Spleen (tissue), 11 donors: ENCODE measurements at regions not wholly inside any gene's neighbourhood (a gene's known extent, or its start where the extent isn't known, plus 50 kb on each side); places are given as distances from the start of the nearest gene placed in this dataset.

ENCODE experiments used
- DNase-seq: peaks from one replicate; pipeline ENCODE4 v3.0.0-alpha.2; 2020
- H3K27ac ChIP-seq, 8 donors: fragments of 200-600 bp; sonication (generic) in 7 of 8; 1 replicate in 4 of 8; 2 replicates in 4 of 8; pipeline versions ENCODE4 v1.5.0 to v1.8.0; 2016 to 2021; ENCODE audit warnings: inconsistent platforms in 4 of 8, mild to moderate bottlenecking in 4 of 8, moderate library complexity in 1 of 8
- H3K27me3 ChIP-seq, 7 donors: fragments of 200-600 bp; sonication (generic) in 6 of 7; replicated peaks in 1 of 7; 1 replicate in 4 of 7; 2 replicates in 3 of 7; pipeline versions ENCODE4 v1.5.0 to v1.8.0; 2016 to 2021; ENCODE audit warnings: inconsistent platforms in 3 of 7, mild to moderate bottlenecking in 1 of 7
- H3K36me3 ChIP-seq, 6 donors: fragments of 200-600 bp; sonication (generic) in 5 of 6; 1 replicate in 4 of 6; 2 replicates in 2 of 6; pipeline versions ENCODE4 v1.5.0 to v1.8.0; 2016 to 2021; ENCODE audit warnings: inconsistent platforms in 2 of 6
- H3K4me1 ChIP-seq, 6 donors: fragments of 200-600 bp; sonication (generic) in 5 of 6; 1 replicate in 3 of 6; 2 replicates in 3 of 6; pipeline versions ENCODE4 v1.5.0 to v1.8.0; 2016 to 2021; ENCODE audit warnings: inconsistent platforms in 3 of 6
- H3K4me3 ChIP-seq, 8 donors: fragments of 200-600 bp; sonication (generic) in 7 of 8; 1 replicate in 4 of 8; 2 replicates in 4 of 8; pipeline versions ENCODE4 v1.5.0 to v1.8.0; 2016 to 2021; ENCODE audit warnings: inconsistent platforms in 4 of 8, mild to moderate bottlenecking in 4 of 8, moderate library complexity in 2 of 8
- H3K9me3 ChIP-seq, 8 donors: fragments of 200-600 bp; sonication (generic) in 7 of 8; 1 replicate in 4 of 8; 2 replicates in 4 of 8; pipeline versions ENCODE4 v1.5.0 to v1.8.0; 2016 to 2021; ENCODE audit warnings: inconsistent platforms in 4 of 8
- CTCF ChIP-seq, 11 experiments: fragments of 200-600 bp in 7 of 11; fragments of 450-650 bp in 4 of 11; sonication (generic) in 4 of 11; IDR thresholded peaks in 8 of 11; conservative IDR thresholded peaks in 3 of 11; 1 replicate in 7 of 11; 2 replicates in 4 of 11; pipeline versions ENCODE4 v1.4.0 to v1.8.0; 2016 to 2021; ENCODE audit warnings: antibody characterized with exemption in 11 of 11, inconsistent platforms in 4 of 11, mild to moderate bottlenecking in 1 of 11
- POLR2A ChIP-seq, 3 donors: fragments of 450-650 bp; IDR thresholded peaks; one replicate each; pipeline ENCODE4 v1.5.1; 2017; ENCODE audit warnings: antibody characterized with exemption in 3 of 3, mild to moderate bottlenecking in 1 of 3
- POLR2AphosphoS5 ChIP-seq, 3 donors: sonication (generic); formaldehyde crosslinking; IDR thresholded peaks; one replicate each; pipeline ENCODE4 v1.5.1; 2017; ENCODE audit warnings: antibody characterized with exemption in 3 of 3
- WGBS, 5 donors: extraction: QIAGEN DNeasy Blood & Tissue Kit in 3 of 5; methylation state at CpG; one replicate each; pipeline versions ENCODE4 v1.1.5 to v1.1.7; 2013 to 2018; 5-methylcytosine and 5-hydroxymethylcytosine counted together
- intact Hi-C: fragments of 100-400 bp; cut with DNase I; formaldehyde crosslinking; loops from one replicate; pipeline ENCODE4 v1.15.0; 2023; ENCODE audit warnings: low total_unique reads
- donor health status: healthy with polysubstance abuse.
- donor health status: DM: no; HTN: no; CAD: no; lungs with moderate emphysema.
- donor health status: DM: no; HTN: no; CAD: no.
- donor health status: Bipolar disorder and iron deficiency.
- donor health status: healthy.
- donor health status: DM: no; HTN: no; CAD: no.
- donor health status: DM: yes; HTN: yes; CAD: no.

- DNase-seq, result no peak
- 52 to 77% (median 61%) methylated on average over 4 of the region's 4 CpGs for WGBS, 5 donors
- intact Hi-C loops, result no loop called here
- H3K4me3 ChIP-seq, result no peak overlapping the region
- TF ChIP-seq POLR2A (IDR thresholded peaks at IDR 0.05) (no peak), CTCF (IDR thresholded peaks at IDR 0.05 in 8 of 11, conservative IDR thresholded peaks at IDR 0.05 in 3 of 11) (no peak), POLR2AphosphoS5 (IDR thresholded peaks at IDR 0.05) (no peak)
- no peaks in the 10 kb centered on the region for H3K9me3 ChIP-seq
- H3K27ac ChIP-seq, result no peak overlapping the region
- no peaks in the 10 kb centered on the region for H3K27me3 ChIP-seq
- H3K36me3 ChIP-seq, result no peaks in the 10 kb centered on the region
- H3K4me1 ChIP-seq, result no peaks in the 10 kb centered on the region
These were observed 67.2 kb upstream of the DEFB112 start for GRCh38 chr6:50116797-50117542.

GRCh38 chr6:50120300-50120699 lies 70.6 kb upstream of the DEFB112 start:
- Histone ChIP-seq H3K27ac (no peak overlapping the region), H3K36me3 (no peaks in the 10 kb centered on the region), H3K4me3 (no peak overlapping the region), H3K9me3 (no peaks in the 10 kb centered on the region), H3K4me1 (no peaks in the 10 kb centered on the region), H3K27me3 (no peaks in the 10 kb centered on the region)
- WGBS, 5 donors, result 66 to 74% (median 70%) methylated on average over 3 of the region's 3 CpGs
- DNase-seq, result no peak
- intact Hi-C loops, result no loop called here
- no peak for TF ChIP-seq CTCF (IDR thresholded peaks at IDR 0.05 in 8 of 11, conservative IDR thresholded peaks at IDR 0.05 in 3 of 11)
- no peak for TF ChIP-seq POLR2A (IDR thresholded peaks at IDR 0.05)
- TF ChIP-seq POLR2AphosphoS5 (IDR thresholded peaks at IDR 0.05), result no peak

GRCh38 chr6:50123688-50124087 lies 74.0 kb upstream of the DEFB112 start:
- intact Hi-C loops, result no loop called here
- H3K9me3 ChIP-seq, result no peaks in the 10 kb centered on the region
- DNase-seq, result no peak
- no peaks in the 10 kb centered on the region for H3K27me3 ChIP-seq
- no peaks in the 10 kb centered on the region for H3K4me1 ChIP-seq
- H3K4me3 ChIP-seq, result no peak overlapping the region
- TF ChIP-seq POLR2A (IDR thresholded peaks at IDR 0.05) (no peak), CTCF (IDR thresholded peaks at IDR 0.05 in 8 of 11, conservative IDR thresholded peaks at IDR 0.05 in 3 of 11) (no peak), POLR2AphosphoS5 (IDR thresholded peaks at IDR 0.05) (no peak)
- no peaks in the 10 kb centered on the region for H3K36me3 ChIP-seq
- no peak overlapping the region for H3K27ac ChIP-seq

GRCh38 chr6:50124572-50124971 lies 74.8 kb upstream of the DEFB112 start:
- no peak for TF ChIP-seq POLR2A (IDR thresholded peaks at IDR 0.05)
- no peak for TF ChIP-seq CTCF (IDR thresholded peaks at IDR 0.05 in 8 of 11, conservative IDR thresholded peaks at IDR 0.05 in 3 of 11)
- TF ChIP-seq POLR2AphosphoS5 (IDR thresholded peaks at IDR 0.05), result no peak
- no peak for DNase-seq
- H3K27ac ChIP-seq, result no peak overlapping the region
- H3K4me3 ChIP-seq, result no peak overlapping the region
- intact Hi-C loops, result no loop called here
- H3K36me3 ChIP-seq, result no peaks in the 10 kb centered on the region
- no peaks in the 10 kb centered on the region for H3K4me1 ChIP-seq
- no peaks in the 10 kb centered on the region for H3K27me3 ChIP-seq
- 54 to 71% (median 60%) methylated on average over 2 of the region's 2 CpGs for WGBS, 5 donors
- H3K9me3 ChIP-seq, result no peaks in the 10 kb centered on the region
